GM18909 (cell line): ENCODE measurements at regions not wholly inside any gene's neighbourhood (a gene's known extent, or its start where the extent isn't known, plus 50 kb on each side); places are given as distances from the start of the nearest gene placed in this dataset.

Experiments
- ATAC-seq: cut with Tn5 transposase; IDR thresholded peaks from one replicate; pipeline ENCODE4 v1.9.1; 2021; ENCODE audit warnings: mild to moderate bottlenecking; ENCODE audit not compliant: unreplicated experiment, poor library complexity

- ATAC-seq, result no peak
Measured at GRCh38 chr3:160161921-160162320, 63.3 kb upstream of the C3orf80 start.

GRCh38 chr3:160162440-160162839 is 62.8 kb upstream of the C3orf80 start:
- ATAC-seq, result no peak

- ATAC-seq, result no peak
Measured at GRCh38 chr3:160163229-160163878, 61.9 kb upstream of the C3orf80 start.

GRCh38 chr3:160168246-160168645 is 57.0 kb upstream of the C3orf80 start:
- ATAC-seq, result no peak

GRCh38 chr3:160169139-160169976 is 55.9 kb upstream of the C3orf80 start:
- no peak for ATAC-seq

GRCh38 chr3:160170409-160171370 is 54.5 kb upstream of the C3orf80 start:
- ATAC-seq, result peak; percentile 78

GRCh38 chr3:160171813-160172212 is 53.4 kb upstream of the C3orf80 start:
- no peak for ATAC-seq

- ATAC-seq, result no peak
Measured at GRCh38 chr3:160174621-160175020, 50.6 kb upstream of the C3orf80 start.
